ENCODE measurements at regions not wholly inside any gene's neighbourhood (a gene's known extent, or its start where the extent isn't known, plus 50 kb on each side); places are given as distances from the start of the nearest gene placed in this dataset.

- H3K4me1 ChIP-seq (ENCODE audit: low read length), result peaks cover 11% of the 10 kb centered on the region
- TF ChIP-seq EZH2phosphoT487 (IDR thresholded peaks at IDR 0.05; ENCODE audit: low read depth), result no peak
- TF ChIP-seq CTCF (IDR thresholded peaks at IDR 0.05; ENCODE audit: low read depth, low read length), result no peak
Measured at GRCh38 chr9:107863396-107863795, 373.8 kb upstream of the KLF4 start.

DNA sequence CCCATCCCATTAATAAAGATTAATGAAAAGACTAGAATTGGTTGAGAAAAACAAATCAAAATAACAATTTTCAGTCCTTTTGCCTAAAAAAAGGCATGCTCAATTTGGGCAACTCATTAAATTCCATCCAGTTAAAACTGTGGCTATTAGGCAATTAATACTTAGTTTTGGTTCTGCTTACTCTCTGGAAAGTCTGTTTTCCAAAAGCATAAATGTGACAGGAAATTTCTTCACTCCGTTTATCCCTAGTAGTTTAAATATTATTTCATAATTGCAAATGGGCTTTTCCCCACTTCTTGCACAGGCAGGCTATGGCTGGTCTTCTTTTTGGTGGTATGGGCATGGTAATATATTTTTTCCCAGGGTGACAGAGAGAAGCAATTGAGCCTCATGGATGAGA is 373.3 kb upstream of the KLF4 start:
- H3K9me3 ChIP-seq (ENCODE audit: insufficient read depth, low read length), result no peaks in the 10 kb centered on the region
- no peaks in the 10 kb centered on the region for H4K20me1 ChIP-seq (ENCODE audit: insufficient read depth, low read length)
- no peak for TF ChIP-seq CTCF (IDR thresholded peaks at IDR 0.05; ENCODE audit: low read depth, low read length)
- no peak for TF ChIP-seq EZH2phosphoT487 (IDR thresholded peaks at IDR 0.05; ENCODE audit: low read depth)
- H3K79me2 ChIP-seq (ENCODE audit: low read length), result no peaks in the 10 kb centered on the region
- no peak overlapping the region for H2AFZ ChIP-seq (ENCODE audit: low read depth, low read length)
- H3K4me2 ChIP-seq (ENCODE audit: low read length), result no peak overlapping the region
- 0 out of 2 replicates have a peak, but pooled peaks cover 4% of the 10 kb centered on the region for H3K27me3 ChIP-seq (ENCODE audit: low read depth, low read length)
- H3K9ac ChIP-seq (ENCODE audit: low read length), result no peak overlapping the region
- no peaks in the 10 kb centered on the region for H3K36me3 ChIP-seq (replicated peaks; ENCODE audit: low read depth, low read length)
- no peak overlapping the region for H3K27ac ChIP-seq (ENCODE audit: low read length)
- peaks cover 5% of the 10 kb centered on the region for H3K4me1 ChIP-seq (ENCODE audit: low read length)
- no peak overlapping the region for H3K4me3 ChIP-seq (ENCODE audit: low read length)

More at GRCh38 chr9:107863396-107863795, 373.8 kb upstream of the KLF4 start:
- Histone ChIP-seq H3K27ac (ENCODE audit: low read length) (no peak overlapping the region), H4K20me1 (ENCODE audit: insufficient read depth, low read length) (no peaks in the 10 kb centered on the region), H3K9me3 (ENCODE audit: insufficient read depth, low read length) (no peaks in the 10 kb centered on the region), H2AFZ (ENCODE audit: low read depth, low read length) (no peak overlapping the region), H3K79me2 (ENCODE audit: low read length) (no peaks in the 10 kb centered on the region), H3K4me2 (ENCODE audit: low read length) (no peak overlapping the region), H3K4me3 (ENCODE audit: low read length) (no peak overlapping the region), H3K9ac (ENCODE audit: low read length) (no peak overlapping the region), H3K36me3 (replicated peaks; ENCODE audit: low read depth, low read length) (no peaks in the 10 kb centered on the region), H3K27me3 (ENCODE audit: low read depth, low read length) (0 out of 2 replicates have a peak, but pooled peaks cover 4% of the 10 kb centered on the region)

- peaks cover 4% of the 10 kb centered on the region; the same call in 1 of the 2 replicates for H3K4me1 ChIP-seq (ENCODE audit: low read length)
- no peak overlapping the region for H3K4me2 ChIP-seq (ENCODE audit: low read length)
- H3K9ac ChIP-seq (ENCODE audit: low read length), result no peak overlapping the region
- no peak overlapping the region for H3K27ac ChIP-seq (ENCODE audit: low read length)
- H3K79me2 ChIP-seq (ENCODE audit: low read length), result no peaks in the 10 kb centered on the region
- H3K4me3 ChIP-seq (ENCODE audit: low read length), result no peak overlapping the region
- H3K36me3 ChIP-seq (replicated peaks; ENCODE audit: low read depth, low read length), result no peaks in the 10 kb centered on the region
- H3K9me3 ChIP-seq (ENCODE audit: insufficient read depth, low read length), result no peaks in the 10 kb centered on the region
- 0 out of 2 replicates have a peak, but pooled peaks cover 4% of the 10 kb centered on the region for H3K27me3 ChIP-seq (ENCODE audit: low read depth, low read length)
- TF ChIP-seq CTCF (IDR thresholded peaks at IDR 0.05; ENCODE audit: low read depth, low read length) (no peak), EZH2phosphoT487 (IDR thresholded peaks at IDR 0.05; ENCODE audit: low read depth) (no peak)
- H4K20me1 ChIP-seq (ENCODE audit: insufficient read depth, low read length), result no peaks in the 10 kb centered on the region
- no peak overlapping the region for H2AFZ ChIP-seq (ENCODE audit: low read depth, low read length)
Measured at GRCh38 chr9:107862323-107862722, 372.8 kb upstream of the KLF4 start.

GRCh38 chr9:107861075-107861474 is 371.5 kb upstream of the KLF4 start:
- no peaks in the 10 kb centered on the region for H3K36me3 ChIP-seq (replicated peaks; ENCODE audit: low read depth, low read length)
- no peak overlapping the region for H3K4me2 ChIP-seq (ENCODE audit: low read length)
- no peaks in the 10 kb centered on the region for H3K9me3 ChIP-seq (ENCODE audit: insufficient read depth, low read length)
- TF ChIP-seq CTCF (IDR thresholded peaks at IDR 0.05; ENCODE audit: low read depth, low read length) (no peak), EZH2phosphoT487 (IDR thresholded peaks at IDR 0.05; ENCODE audit: low read depth) (no peak)
- H3K79me2 ChIP-seq (ENCODE audit: low read length), result no peaks in the 10 kb centered on the region
- no peak overlapping the region for H3K4me3 ChIP-seq (ENCODE audit: low read length)
- H3K27ac ChIP-seq (ENCODE audit: low read length), result no peak overlapping the region
- H3K27me3 ChIP-seq (ENCODE audit: low read depth, low read length), result 0 out of 2 replicates have a peak, but pooled peaks cover 4% of the 10 kb centered on the region
- H2AFZ ChIP-seq (ENCODE audit: low read depth, low read length), result no peak overlapping the region
- no peak overlapping the region for H3K9ac ChIP-seq (ENCODE audit: low read length)
- H3K4me1 ChIP-seq (ENCODE audit: low read length), result no peaks in the 10 kb centered on the region
- no peaks in the 10 kb centered on the region for H4K20me1 ChIP-seq (ENCODE audit: insufficient read depth, low read length)
